ENCODE measurements at regions not wholly inside any gene's neighbourhood (a gene's known extent, or its start where the extent isn't known, plus 50 kb on each side); places are given as distances from the start of the nearest gene placed in this dataset.
"Not testable (repeated sequence)": the region's sequence is repeated elsewhere in the genome, so short reads cannot be mapped to it uniquely, and the experiment has no call there.

- H3K27me3 ChIP-seq (replicated peaks), result no peaks in the 10 kb centered on the region
- H3K9me3 ChIP-seq (replicated peaks), result no peaks in the 10 kb centered on the region
- H3K4me3 ChIP-seq, result no peak overlapping the region
- H3K36me3 ChIP-seq, result no peaks in the 10 kb centered on the region
- no peak overlapping the region for H3K27ac ChIP-seq
- H3K4me1 ChIP-seq (replicated peaks), result no peaks in the 10 kb centered on the region
- no peak for DNase-seq (ENCODE audit: low read depth in 1 of 2, low spot score in 2 of 2)
Observed at GRCh38 chr6:148635070-148635743, 111.6 kb upstream of the UST start.

- H3K9me3 ChIP-seq (replicated peaks); H3K4me1 ChIP-seq (replicated peaks); DNase-seq (ENCODE audit: low read depth in 1 of 2, low spot score in 2 of 2); H3K27me3 ChIP-seq (replicated peaks); H3K4me3 ChIP-seq; H3K36me3 ChIP-seq; H3K27ac ChIP-seq: not testable (repeated sequence)
Observed at GRCh38 chr6:148641836-148642235, 105.0 kb upstream of the UST start.

GRCh38 chr6:148643208-148643607 lies 103.6 kb upstream of the UST start:
- DNase-seq (ENCODE audit: low read depth in 1 of 2, low spot score in 2 of 2), result not testable (repeated sequence)

GRCh38 chr6:148645049-148645448 lies 101.8 kb upstream of the UST start:
- not testable (repeated sequence) for H3K9me3 ChIP-seq (replicated peaks); DNase-seq (ENCODE audit: low read depth in 1 of 2, low spot score in 2 of 2); H3K27ac ChIP-seq; H3K4me1 ChIP-seq (replicated peaks); H3K36me3 ChIP-seq; H3K27me3 ChIP-seq (replicated peaks); H3K4me3 ChIP-seq

More at GRCh38 chr6:148643208-148643607, 103.6 kb upstream of the UST start:
- H3K9me3 ChIP-seq (replicated peaks); H3K27ac ChIP-seq; H3K4me1 ChIP-seq (replicated peaks); H3K4me3 ChIP-seq; H3K27me3 ChIP-seq (replicated peaks); H3K36me3 ChIP-seq: not testable (repeated sequence)

GRCh38 chr6:148648754-148649453 lies 97.9 kb upstream of the UST start:
- H3K36me3 ChIP-seq, result no peaks in the 10 kb centered on the region
- H3K27ac ChIP-seq, result no peak overlapping the region
- H3K9me3 ChIP-seq (replicated peaks), result no peaks in the 10 kb centered on the region
- H3K4me3 ChIP-seq, result no peak overlapping the region
- no peak for DNase-seq (ENCODE audit: low read depth in 1 of 2, low spot score in 2 of 2)
- H3K27me3 ChIP-seq (replicated peaks), result no peaks in the 10 kb centered on the region; the same call in 1 of the 2 replicates
- no peaks in the 10 kb centered on the region for H3K4me1 ChIP-seq (replicated peaks)

GRCh38 chr6:148649454-148649963 lies 97.3 kb upstream of the UST start:
- Histone ChIP-seq H3K27ac (no peak overlapping the region), H3K9me3 (replicated peaks) (no peaks in the 10 kb centered on the region), H3K4me1 (replicated peaks) (no peaks in the 10 kb centered on the region), H3K4me3 (no peak overlapping the region), H3K36me3 (no peaks in the 10 kb centered on the region), H3K27me3 (replicated peaks) (no peaks in the 10 kb centered on the region; the same call in 1 of the 2 replicates)
- no peak for DNase-seq (ENCODE audit: low read depth in 1 of 2, low spot score in 2 of 2)

GRCh38 chr6:148650941-148651505 lies 95.8 kb upstream of the UST start:
- Histone ChIP-seq H3K36me3 (no peaks in the 10 kb centered on the region), H3K9me3 (replicated peaks) (no peaks in the 10 kb centered on the region), H3K4me1 (replicated peaks) (no peaks in the 10 kb centered on the region), H3K27ac (no peak overlapping the region), H3K27me3 (replicated peaks) (no peaks in the 10 kb centered on the region), H3K4me3 (no peak overlapping the region)
- DNase-seq (ENCODE audit: low read depth in 1 of 2, low spot score in 2 of 2), result no peak

GRCh38 chr6:148652205-148652604 lies 94.6 kb upstream of the UST start:
- H3K4me1 ChIP-seq (replicated peaks), result no peaks in the 10 kb centered on the region
- H3K36me3 ChIP-seq, result no peaks in the 10 kb centered on the region
- no peak overlapping the region for H3K4me3 ChIP-seq
- no peak overlapping the region for H3K27ac ChIP-seq
- no peak for DNase-seq (ENCODE audit: low read depth in 1 of 2, low spot score in 2 of 2)
- no peaks in the 10 kb centered on the region for H3K27me3 ChIP-seq (replicated peaks)
- H3K9me3 ChIP-seq (replicated peaks), result no peaks in the 10 kb centered on the region

- Histone ChIP-seq H3K36me3 (no peaks in the 10 kb centered on the region), H3K4me1 (replicated peaks) (no peaks in the 10 kb centered on the region), H3K9me3 (replicated peaks) (no peaks in the 10 kb centered on the region), H3K27me3 (replicated peaks) (no peaks in the 10 kb centered on the region), H3K27ac (no peak overlapping the region), H3K4me3 (no peak overlapping the region)
- DNase-seq (ENCODE audit: low read depth in 1 of 2, low spot score in 2 of 2), result no peak
Observed at GRCh38 chr6:148653138-148653776, 93.6 kb upstream of the UST start.

- H3K36me3 ChIP-seq, result no peaks in the 10 kb centered on the region
- H3K27ac ChIP-seq, result no peak overlapping the region
- no peaks in the 10 kb centered on the region; the same call in 1 of the 2 replicates for H3K4me1 ChIP-seq (replicated peaks)
- DNase-seq (ENCODE audit: low read depth in 1 of 2, low spot score in 2 of 2), result no peak
- H3K9me3 ChIP-seq (replicated peaks), result no peaks in the 10 kb centered on the region
- no peaks in the 10 kb centered on the region for H3K27me3 ChIP-seq (replicated peaks)
- H3K4me3 ChIP-seq, result no peak overlapping the region
Observed at GRCh38 chr6:148657048-148657447, 89.8 kb upstream of the UST start.

GRCh38 chr6:148658681-148659430 lies 88.0 kb upstream of the UST start:
- no peaks in the 10 kb centered on the region for H3K27me3 ChIP-seq (replicated peaks)
- DNase-seq (ENCODE audit: low read depth in 1 of 2, low spot score in 2 of 2), result peak in 1 of 2 experiments; percentile 42
- H3K4me1 ChIP-seq (replicated peaks), result no peaks in the 10 kb centered on the region; the same call in 1 of the 2 replicates
- no peaks in the 10 kb centered on the region for H3K36me3 ChIP-seq
- no peaks in the 10 kb centered on the region for H3K9me3 ChIP-seq (replicated peaks)
- H3K27ac ChIP-seq, result no peak overlapping the region
- H3K4me3 ChIP-seq, result no peak overlapping the region

GRCh38 chr6:148667395-148667794 lies 79.4 kb upstream of the UST start:
- Histone ChIP-seq H3K27me3 (replicated peaks) (no peaks in the 10 kb centered on the region), H3K27ac (no peak overlapping the region), H3K4me1 (replicated peaks) (no peaks in the 10 kb centered on the region), H3K36me3 (no peaks in the 10 kb centered on the region), H3K9me3 (replicated peaks) (peaks cover 8% of the 10 kb centered on the region; the same call in 1 of the 2 replicates), H3K4me3 (no peak overlapping the region)
- DNase-seq (ENCODE audit: low read depth in 1 of 2, low spot score in 2 of 2), result no peak

- Histone ChIP-seq H3K4me1 (replicated peaks) (no peaks in the 10 kb centered on the region), H3K27me3 (replicated peaks) (no peaks in the 10 kb centered on the region), H3K36me3 (no peaks in the 10 kb centered on the region), H3K9me3 (replicated peaks) (peaks cover 13% of the 10 kb centered on the region; the same call in 1 of the 2 replicates), H3K4me3 (no peak overlapping the region), H3K27ac (no peak overlapping the region)
- DNase-seq (ENCODE audit: low read depth in 1 of 2, low spot score in 2 of 2), result no peak
Observed at GRCh38 chr6:148671085-148671484, 75.7 kb upstream of the UST start.

Data from SJSA1 (cell line).